ENCODE measurements at regions not wholly inside any gene's neighbourhood (a gene's known extent, or its start where the extent isn't known, plus 50 kb on each side); places are given as distances from the start of the nearest gene placed in this dataset.
"Not testable (repeated sequence)": the region's sequence is repeated elsewhere in the genome, so short reads cannot be mapped to it uniquely, and the experiment has no call there.

DNA sequence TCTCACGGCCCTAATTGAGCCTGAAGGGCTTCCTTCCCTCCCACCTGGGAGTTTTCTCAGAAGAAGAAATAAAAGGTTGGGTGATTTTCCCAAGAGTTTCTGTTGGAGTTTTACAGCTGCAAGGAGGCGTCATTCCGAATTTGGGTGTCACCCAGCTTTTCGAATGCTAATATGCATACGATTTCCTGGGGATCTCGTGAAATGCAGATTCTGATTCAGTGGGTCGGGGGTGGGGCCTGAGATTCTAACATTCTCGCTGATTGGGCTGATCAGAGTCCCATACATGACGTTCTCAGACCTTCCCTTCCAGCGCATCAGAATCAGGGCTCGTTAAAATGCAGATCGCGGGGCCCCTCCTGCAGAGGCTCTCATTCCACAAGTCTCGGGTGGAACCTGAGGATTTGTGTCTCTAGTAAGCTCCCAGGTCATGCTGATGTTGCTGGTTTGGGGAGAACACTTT, 125.8 kb upstream of the STX18 start:
- DNase-seq (ENCODE audit: low read depth in 2 of 2): no peak

DNA sequence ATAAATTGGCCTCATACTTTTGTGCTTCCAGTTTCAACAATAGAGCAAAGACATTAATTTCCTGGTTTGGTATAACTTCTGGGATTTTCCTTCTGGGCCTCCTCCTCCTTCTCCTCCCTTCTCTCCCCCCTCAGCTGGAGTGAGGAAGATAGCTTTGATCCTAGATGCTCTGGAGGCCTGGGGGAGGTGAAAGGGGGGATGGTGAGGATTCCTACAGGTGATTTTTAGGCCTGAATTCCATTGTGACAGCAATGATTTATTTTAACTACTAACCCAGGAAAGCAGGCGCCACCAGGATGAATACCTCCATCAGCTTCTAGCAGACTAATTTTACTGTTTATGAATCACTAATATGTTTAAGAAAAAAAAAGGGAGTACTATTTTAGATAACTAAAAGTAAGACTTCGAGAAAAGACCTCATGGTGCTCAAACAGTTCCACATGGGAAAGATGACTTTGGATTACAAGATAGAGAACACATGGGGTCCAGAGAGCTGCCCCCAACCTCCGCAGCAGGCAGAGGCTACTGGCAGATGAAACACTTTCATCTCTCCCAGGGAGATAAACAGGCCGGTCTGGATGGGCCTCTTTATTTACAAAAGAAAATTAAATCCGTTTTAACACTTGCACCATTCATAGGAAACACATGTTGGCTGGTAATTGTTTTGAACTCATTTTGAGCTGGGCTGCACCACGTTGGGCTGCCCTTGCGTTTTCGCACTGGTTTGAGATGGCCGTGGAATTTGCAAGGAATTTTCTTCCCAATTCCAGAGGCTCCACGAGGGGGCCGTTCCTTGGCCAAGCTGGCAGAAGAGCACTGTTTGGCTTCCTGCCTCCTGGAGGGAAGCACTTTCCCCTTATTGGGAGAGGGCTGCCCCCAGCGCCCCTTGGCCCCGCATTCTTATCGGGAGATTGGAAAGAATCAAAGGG, 125.1 kb upstream of the STX18 start:
- no peak for DNase-seq (ENCODE audit: low read depth in 2 of 2)

- no peak for DNase-seq (ENCODE audit: low read depth in 2 of 2)
Measured at GRCh38 chr4:4666187-4666586, 124.3 kb upstream of the STX18 start.

- DNase-seq (ENCODE audit: low read depth in 2 of 2): no peak
Measured at GRCh38 chr4:4664234-4664633, 122.4 kb upstream of the STX18 start.

DNA sequence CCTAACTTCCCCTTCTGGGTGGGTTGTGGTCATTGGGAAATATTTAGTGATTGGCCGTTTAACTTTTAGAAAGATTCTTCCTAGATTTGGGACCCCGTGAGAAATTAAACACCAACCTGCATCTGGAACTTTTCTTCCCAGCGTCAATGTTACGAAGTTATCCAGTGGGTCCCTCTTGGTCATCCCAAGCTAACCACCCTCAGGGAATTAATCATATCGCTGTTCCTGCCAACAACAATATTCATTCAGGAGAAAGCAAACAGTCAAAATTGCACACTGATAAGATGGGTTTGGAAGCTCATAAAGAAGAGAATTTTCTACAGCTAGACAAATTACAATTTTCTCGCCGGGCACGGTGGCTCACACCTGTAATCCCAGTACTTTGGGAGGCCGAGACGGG, 121.2 kb upstream of the STX18 start:
- no peak for DNase-seq (ENCODE audit: low read depth in 2 of 2)

DNA sequence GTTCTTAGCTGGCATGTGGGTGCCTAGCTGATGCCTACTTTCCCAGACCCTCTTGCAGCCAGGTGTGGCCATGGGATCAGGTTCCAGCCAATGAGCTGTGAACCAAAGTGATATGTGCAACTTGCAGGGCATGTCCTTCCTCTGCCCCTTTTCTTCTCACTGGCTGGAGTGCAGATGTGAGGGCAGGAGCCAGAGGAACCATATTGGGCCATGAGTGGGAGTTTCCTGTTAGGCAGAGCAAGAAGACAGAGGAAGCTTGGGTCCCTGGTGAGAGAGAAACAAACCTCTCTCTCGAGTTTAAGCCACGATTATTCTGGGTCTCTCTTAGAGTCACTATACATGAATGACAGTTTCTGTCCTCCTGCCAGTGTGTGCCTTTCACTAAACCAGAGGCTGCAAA, 120.4 kb upstream of the STX18 start:
- DNase-seq (ENCODE audit: low read depth in 2 of 2): no peak

DNA sequence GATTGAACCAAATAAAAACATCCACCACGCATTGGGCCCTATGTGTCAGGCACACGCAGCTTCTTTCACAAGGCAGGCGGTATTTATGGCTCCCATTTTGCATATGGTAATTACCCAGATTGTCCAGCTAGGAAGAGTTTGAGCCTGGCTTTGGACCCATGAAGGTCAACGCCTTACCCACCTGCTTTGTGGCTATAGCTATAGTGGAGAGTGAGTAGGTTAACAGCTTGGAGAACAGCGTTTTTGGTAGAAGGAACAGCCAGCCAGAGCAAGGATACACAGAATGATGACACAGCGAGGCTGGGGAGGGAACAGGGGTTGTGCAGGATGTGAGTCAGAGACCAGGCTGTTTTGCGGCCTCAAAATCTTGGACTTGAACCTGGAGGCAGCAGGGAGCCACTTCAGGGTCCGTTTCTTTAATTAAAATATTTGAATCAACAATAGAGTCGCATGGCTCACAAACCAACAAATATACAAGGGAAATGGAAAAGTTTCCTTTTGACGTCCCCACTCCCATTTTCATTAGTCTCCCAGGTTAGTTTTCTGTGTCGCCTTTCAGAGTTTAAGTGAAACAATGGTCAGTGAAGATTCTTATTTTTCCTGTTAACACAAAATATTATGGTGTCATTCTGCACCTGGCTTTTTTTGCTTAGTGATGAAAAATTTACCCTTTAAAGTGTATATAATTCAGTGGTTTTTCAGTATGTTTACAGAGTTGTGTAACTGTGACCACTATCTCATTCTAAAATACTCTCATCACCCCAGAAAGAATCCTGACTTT, 118.2 kb upstream of the STX18 start:
- no peak for DNase-seq (ENCODE audit: low read depth in 2 of 2)

DNA sequence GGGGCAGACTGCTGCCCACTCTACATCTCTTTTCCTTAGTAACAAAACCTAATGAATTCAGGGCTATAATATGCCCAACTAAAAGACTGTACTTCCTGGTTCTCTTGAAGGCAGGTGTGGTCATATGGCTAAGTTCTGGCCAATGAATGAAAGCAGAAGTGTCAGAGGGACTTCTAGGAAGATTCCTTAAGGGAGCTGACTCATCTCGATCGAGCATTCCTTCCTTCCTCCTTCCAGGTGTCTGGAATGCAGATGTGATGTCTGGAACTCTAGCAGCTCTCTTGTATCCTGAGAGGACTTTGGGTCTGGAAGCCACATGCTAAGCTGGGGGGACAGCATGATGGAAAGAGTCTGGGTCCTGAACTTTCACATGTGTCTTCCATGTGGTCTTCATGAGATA, 116.2 kb upstream of the STX18 start:
- no peak for DNase-seq (ENCODE audit: low read depth in 2 of 2)

DNA sequence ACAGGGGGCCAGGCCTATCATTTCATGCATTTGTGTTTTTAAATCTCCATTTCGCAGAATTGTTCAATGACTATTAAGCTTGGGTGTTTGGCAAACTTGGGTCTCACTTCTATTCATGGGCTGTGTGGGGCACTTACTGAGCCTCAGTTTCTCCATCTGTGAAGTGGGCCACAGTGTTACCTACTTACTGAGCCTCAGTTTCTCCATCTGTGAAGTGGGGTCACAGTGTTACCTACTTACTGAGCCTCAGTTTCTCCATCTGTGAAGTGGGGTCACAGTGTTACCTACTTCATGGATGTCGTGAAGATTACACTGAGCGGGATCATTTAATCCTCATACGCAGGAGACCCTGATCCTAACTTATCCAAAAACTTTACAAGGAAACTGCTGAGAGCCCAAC, 115.1 kb upstream of the STX18 start:
- no peak for DNase-seq (ENCODE audit: low read depth in 2 of 2)

DNA sequence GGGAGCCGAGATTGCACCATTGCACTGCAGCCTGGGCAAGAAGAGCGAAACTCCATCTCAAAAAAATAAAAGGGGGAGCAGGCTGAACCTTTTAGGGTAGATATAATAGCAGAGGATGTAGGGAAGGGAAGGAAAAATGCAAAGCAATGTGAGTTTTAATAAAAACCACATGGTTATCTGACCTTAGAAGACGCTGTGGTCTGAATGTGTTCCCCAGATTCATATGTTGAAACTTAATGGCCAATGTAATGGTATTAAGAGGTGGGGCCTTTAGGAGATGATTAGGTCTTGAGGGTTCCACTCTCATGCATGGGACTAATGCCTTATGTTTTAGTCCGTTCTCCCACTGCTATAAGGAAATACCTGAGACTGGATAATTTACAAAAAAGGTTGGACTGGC, 114.1 kb upstream of the STX18 start:
- DNase-seq (ENCODE audit: low read depth in 2 of 2): no peak

DNA sequence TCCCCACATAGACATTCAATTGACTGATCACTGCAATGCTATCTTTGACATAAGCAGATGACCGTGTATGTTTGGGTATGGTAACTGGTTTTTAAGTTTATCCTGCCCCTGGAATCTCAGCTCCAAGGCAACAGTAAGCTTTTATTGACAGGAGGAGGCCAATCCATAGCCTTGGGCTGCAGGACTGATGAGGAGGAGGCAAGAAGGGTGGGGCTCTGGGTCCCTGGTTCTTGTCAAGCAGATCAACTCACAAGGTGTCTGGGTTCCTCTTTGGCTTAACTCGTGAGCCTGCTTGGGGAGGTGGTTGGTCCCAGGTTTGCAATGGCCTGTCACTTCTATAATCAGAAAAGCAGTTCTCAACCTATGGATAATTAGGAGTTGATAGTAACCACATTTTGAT, 113.2 kb upstream of the STX18 start:
- no peak for DNase-seq (ENCODE audit: low read depth in 2 of 2)

DNA sequence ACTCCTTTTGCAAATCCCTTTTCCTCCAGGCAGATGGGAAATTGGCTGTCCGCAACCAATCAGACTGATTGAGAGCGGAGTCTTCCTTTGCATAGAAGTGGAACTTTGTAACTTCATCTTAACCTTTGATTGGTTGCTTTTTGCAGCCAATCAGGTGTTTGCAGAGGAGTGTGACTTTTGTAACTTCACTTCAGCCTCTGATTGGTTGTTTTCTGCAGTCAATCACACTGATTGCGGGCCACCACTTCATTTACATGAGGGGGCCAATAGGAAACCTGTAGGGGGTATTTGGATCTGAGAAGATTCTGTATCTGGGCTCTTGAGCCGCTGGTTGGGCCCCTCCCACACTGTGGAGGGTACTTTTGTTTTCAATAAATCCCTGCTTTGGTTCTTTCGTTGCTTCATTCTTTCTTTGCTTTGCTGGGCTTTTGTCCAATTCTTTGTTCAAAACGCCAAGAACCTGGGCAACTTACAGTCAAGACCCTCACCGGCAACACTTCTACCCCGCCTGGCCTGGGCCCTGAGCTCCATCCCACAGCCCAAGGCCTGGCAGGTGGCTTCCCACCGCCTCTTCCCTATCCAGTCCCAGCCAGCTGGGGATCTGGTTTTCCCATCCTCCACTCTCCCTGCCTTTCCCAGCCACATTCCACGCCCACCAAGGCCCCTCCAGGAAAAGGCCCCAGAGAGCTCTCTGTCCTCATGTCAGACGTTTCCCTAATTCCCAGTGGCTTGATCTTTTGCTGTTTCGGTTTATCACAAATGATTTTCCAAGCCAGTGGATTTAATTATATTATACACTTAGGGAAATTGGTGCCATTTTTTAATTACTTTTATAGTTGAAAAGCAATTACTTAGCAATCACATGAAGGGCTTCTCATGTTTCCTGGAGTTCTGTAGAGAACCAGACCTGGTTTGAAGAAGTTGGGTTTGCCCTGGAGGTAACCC, 110.2 kb upstream of the STX18 start:
- no peak for DNase-seq (ENCODE audit: low read depth in 2 of 2)

GRCh38 chr4:4647041-4647440, 105.2 kb upstream of the STX18 start:
- no peak for DNase-seq (ENCODE audit: low read depth in 2 of 2)

DNA sequence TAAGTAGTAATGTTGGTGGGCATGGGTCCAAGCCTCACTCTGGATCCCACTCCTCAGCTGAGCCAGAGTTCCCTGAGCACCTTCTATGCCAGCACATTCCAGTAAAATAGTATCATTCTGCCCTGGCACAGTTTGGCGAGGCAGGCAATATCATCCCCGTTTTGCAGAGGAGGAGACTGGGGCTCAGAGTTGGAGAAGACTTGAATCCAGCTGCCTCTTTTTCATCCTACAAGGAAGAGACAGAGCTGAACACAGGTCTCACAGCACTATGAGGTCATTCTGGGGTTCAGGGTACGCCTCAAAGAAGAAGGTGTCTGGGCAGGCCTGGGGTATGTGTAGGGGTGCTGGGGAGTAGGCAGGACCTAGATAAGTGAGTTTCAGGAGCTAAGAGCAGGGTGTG, 103.9 kb upstream of the STX18 start:
- no peak for DNase-seq (ENCODE audit: low read depth in 2 of 2)

DNA sequence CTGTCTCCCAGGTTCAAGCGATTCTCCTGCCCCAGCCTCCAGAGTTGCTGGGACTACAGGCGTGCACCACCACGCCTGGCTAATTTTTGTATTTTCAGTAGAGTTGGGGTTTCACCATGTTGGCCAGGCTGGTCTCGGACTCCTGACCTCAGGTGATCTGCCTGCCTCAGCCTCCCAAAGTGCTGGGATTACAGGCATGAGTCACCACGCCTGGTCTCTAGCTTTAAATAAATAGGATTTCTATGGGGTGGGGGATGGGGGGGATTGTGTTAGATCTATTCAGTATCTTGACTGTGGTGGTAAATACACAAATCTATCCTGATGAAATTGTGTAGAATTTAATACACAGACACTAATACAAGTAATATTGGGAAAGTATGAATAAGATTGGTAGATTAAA, 102.4 kb upstream of the STX18 start:
- not testable (repeated sequence) for DNase-seq (ENCODE audit: low read depth in 2 of 2)

DNA sequence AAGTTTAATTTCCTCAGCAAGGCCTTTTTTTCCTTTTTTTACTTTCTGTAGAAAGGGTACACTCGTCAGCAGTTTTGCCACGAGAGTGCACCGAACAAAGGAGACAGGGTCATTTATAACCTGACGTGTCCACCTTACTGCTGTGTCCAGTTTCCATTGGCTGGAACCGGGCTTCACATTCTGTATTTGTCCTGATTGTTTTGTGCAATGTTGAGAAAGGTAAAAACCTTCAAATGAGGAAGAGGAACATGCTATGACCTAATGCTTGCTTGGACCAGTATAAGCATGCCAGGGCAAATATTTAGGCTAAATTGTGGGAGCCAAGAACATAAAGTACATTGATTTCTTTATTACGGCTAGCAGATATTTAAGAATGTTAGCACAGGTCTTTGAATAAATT, 101.9 kb upstream of the STX18 start:
- DNase-seq (ENCODE audit: low read depth in 2 of 2): not testable (repeated sequence)

GRCh38 chr4:4643306-4643705, 101.5 kb upstream of the STX18 start:
- no peak for DNase-seq (ENCODE audit: low read depth in 2 of 2)

DNA sequence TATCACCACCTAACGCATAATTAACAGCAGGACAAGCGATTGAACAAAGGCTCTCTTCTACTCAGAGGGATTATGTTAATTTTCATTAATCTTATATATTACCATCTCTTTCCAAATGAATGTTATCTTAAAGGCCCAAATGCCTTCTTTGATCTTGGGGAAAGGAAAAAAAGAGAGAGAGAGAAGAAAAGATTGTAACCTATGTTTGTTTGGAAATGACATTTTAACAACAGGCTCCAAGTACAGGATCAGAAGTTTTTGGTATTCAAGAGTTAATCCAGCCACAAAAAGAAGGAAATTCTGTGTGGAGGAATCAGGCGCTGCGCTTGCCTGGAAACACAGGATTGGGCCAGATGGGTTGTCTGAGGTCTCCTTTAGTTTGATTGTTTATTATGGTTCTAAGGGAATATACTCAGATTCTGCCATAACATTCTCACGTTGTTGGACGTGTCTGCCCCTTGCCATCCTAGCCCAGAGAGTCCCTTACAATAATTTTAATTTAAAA, 100.7 kb upstream of the STX18 start:
- no peak for DNase-seq (ENCODE audit: low read depth in 2 of 2)

- no peak for DNase-seq (ENCODE audit: low read depth in 2 of 2)
Measured at GRCh38 chr4:4641661-4642495, 100.0 kb upstream of the STX18 start.

- no peak for DNase-seq (ENCODE audit: low read depth in 2 of 2)
Measured at GRCh38 chr4:4641254-4641653, 99.4 kb upstream of the STX18 start.

GRCh38 chr4:4640692-4641091, 98.8 kb upstream of the STX18 start:
- DNase-seq (ENCODE audit: low read depth in 2 of 2): no peak

Measured in stimulated activated CD4-positive, alpha-beta T cell treated with anti-CD3 and anti-CD28 coated beads, Interleukin-4, amount 100 ng/mL, for 48 hours (primary cell).